GM19452 (cell line): ENCODE measurements at regions not wholly inside any gene's neighbourhood (a gene's known extent, or its start where the extent isn't known, plus 50 kb on each side); places are given as distances from the start of the nearest gene placed in this dataset.
"Not testable (repeated sequence)": the region's sequence is repeated elsewhere in the genome, so short reads cannot be mapped to it uniquely, and the experiment has no call there.

Source experiments
- ATAC-seq: cut with Tn5 transposase; IDR thresholded peaks from one replicate; pipeline ENCODE4 v1.9.1; 2021; ENCODE audit not compliant: unreplicated experiment

DNA sequence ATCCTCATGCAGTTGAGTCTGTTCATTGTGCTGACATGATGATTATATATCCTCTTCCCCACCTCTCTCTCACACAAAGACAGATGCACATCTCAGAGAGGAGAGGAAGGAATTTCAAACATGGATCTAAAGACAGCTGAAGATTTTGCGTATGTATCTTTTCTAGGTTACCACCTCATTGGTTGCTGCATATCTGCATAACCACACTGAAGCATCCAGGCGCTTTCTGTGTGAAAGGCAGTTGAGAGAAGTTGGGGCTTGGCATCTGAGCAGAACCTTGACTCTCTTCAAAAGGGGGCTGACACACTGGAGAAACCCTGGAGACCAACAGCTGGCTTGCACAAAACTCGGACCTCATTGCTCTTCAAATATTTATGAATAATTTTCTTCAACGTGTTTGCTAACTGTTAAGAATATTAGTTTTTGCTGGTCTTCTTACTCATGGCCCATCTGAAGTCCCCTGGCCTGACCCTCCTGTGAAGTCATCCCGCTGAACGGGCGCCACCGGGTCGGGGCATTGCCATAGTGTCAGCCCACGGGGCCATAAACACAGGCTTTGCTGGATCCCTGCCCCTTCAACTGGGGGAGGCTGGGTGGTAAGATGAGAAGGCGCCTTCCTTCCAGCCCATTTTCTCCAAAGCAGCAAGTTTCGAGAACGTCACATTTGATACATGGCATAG lies 593.2 kb upstream of the CLINT1 start:
- no peak for ATAC-seq

DNA sequence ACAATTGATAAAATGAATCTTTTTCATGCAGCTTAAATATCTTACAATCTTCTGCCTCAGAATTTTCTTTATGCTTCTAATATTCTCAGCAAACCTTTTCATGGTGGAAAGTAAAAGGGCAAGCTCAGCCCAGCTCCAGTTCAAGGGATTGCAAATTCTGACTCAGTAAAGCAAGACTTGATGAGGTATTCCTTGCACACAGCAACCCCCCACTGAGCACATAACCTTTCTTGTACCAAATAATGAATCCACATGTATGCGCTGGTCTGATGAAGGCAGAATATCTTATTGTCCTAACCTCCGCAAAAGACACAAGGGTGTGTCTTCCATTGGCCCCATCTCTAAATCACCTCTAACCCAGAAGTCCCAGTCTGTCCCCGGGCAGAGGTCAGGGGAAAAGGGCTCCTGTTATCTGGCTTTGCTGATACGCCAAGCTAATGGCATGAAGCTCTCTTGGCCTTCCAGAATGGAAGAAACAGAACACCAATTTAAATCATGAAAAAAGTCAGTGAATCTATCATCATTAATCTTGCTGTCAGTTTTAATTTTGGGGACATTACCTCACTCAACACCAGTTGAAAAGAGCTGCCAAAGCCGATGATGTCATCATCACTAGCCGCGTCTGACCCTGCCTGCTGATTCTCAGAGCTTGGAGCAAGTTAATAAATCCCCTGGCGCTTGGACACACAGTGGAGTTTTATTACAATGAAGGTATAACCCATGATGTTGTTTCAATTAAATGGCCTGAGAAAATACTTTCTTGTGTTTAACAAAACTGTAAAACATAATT lies 592.5 kb upstream of the CLINT1 start:
- ATAC-seq: no peak

DNA sequence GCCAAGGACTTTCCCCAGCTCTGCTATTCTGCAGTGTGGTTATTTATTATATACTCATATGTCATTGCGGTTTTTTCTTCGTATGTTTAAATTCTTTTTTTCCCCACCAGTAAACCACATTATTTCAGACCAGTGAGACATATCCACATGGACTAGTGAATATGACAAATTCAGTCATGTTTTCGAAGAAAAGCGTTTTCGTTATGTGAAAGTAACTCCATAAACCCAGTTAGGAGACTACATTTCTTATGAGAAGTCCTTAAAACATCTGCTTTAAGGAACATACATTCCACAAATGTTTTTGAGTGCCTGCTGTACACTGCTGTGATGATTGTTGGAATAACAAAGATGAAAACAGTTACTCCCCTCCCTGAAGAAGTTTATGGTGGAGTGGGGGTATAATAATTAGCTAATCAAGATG lies 591.8 kb upstream of the CLINT1 start:
- ATAC-seq: no peak

DNA sequence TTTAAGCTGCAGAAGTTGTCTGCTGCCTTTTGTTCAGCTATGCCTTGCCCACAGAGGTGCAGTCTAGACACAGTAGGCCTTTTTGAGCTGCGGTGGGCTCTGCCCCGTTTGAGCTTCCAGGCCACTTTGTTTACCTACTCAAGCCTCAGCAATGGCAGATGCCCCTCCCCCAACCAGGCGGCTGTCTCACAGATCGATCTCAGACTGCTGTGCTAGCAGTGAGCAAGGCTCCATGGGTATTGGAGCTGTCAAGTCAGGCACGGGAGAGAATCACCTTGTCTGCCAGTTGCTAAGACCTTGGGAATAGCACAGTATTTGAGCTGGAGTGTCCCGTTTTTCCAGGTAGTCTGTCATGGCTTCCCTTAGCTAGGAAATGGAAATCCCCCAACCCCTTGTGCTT lies 587.8 kb upstream of the CLINT1 start:
- ATAC-seq: not testable (repeated sequence)

DNA sequence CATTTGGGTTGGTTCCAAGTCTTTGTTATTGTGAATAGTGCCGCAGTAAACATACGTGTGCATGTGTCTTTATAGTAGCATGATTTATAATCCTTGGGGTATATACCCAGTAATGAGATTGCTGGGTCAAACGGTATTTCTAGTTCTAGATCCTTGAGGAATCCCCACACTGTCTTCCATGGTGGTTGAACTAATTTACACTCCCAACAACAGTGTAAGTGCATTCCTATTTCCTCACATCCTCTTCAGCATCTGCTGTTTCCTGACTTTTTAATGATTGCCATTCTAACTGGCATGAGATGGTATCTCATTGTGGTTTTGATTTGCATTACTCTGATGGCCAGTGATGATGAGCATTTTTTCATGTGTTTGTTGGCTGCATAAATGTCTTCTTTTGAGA lies 580.3 kb upstream of the CLINT1 start:
- ATAC-seq: not testable (repeated sequence)

DNA sequence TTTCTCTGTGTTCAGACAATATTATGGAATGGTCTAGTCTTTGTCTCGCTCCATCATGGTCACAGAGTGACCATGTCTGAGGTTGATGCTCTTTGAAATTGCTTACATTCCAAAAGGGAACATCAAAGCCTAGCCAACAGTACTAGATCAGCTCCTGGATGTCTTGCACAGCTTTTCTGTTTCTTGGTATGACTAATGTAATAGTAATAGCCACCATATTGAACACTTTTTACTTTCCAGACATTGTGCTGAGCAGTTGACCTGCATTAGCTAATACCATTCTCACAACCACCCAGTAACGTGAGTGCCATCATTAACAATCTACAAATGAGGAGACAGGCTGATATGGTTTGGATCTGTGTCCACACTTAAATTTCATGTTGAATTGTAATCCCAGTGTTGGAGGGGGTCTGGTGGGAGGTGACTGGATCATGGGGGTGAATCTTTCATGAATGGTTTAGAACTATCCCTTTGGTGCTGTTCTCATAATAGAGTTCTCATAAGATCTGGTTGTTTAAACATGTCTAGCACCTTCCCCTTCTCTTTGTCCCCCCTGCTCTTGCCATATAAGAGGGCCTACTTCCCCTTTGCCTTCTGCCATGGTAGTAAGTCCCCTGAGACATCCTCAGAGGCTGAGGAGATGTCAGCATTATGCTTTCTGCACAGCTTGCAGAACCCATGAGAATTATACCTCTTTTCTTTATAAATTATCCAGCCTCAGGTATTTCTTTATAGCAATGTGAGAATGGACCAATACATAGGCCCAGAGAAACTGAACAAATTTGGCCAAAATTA lies 577.5 kb upstream of the CLINT1 start:
- no peak for ATAC-seq

DNA sequence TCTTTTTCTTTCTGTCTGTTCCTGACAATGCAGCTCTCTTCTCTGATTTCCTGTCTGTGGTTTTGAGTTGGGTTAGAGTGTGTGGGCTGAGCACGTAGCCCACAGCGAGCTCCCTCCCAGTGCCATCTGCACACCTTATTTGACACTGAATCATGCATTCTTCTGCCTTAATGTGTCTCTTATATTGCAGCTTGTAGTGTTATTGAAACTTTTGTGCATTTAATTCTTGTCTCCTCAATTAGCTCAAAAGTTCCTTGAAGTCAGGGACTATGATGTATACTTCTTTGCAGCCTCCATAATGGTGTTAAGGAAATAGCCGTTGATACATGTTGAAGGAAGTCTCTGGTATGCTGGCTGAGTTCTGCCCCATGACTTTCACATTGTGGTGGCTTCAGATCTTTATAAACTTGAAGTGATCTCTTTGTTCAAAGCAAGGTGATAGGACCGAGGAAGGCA lies 576.2 kb upstream of the CLINT1 start:
- ATAC-seq: peak; percentile 70

DNA sequence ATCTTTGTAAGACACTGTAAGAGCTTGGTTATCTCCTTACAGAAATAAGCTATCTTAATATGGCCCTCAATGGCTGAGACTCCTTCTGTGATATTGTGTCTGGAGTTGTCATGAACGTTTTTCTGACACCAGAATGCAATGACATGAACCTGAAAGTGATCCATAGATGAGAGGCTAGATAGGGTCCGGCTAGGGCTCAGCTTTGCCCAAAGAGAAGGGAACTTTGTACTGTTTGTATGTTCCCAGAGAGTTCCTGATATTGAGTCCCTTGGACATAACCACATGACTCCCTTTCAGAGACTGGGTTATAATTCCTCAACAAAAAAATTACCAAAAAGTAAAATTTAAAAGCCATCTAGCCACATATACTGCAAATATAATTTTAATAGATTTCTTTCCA lies 575.8 kb upstream of the CLINT1 start:
- no peak for ATAC-seq

DNA sequence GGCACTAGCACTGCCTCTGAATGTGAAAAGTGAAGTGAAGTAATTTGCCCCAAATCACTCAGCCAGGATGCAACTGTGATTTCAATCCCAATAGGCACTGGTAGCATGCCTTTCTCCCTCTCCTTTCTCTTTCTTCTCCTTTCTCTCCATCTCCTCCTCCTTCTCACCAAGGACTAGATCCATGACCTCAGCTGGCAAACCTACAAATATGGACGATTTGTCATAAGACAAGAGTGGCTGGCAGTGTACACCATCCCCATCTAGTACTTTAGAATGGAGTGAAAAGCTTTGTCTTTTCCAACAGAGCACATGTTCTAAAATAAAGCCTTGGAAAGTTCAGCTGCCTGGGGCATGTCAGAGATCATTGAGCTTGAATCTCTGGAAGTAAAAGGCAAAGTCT lies 574.7 kb upstream of the CLINT1 start:
- ATAC-seq: no peak

DNA sequence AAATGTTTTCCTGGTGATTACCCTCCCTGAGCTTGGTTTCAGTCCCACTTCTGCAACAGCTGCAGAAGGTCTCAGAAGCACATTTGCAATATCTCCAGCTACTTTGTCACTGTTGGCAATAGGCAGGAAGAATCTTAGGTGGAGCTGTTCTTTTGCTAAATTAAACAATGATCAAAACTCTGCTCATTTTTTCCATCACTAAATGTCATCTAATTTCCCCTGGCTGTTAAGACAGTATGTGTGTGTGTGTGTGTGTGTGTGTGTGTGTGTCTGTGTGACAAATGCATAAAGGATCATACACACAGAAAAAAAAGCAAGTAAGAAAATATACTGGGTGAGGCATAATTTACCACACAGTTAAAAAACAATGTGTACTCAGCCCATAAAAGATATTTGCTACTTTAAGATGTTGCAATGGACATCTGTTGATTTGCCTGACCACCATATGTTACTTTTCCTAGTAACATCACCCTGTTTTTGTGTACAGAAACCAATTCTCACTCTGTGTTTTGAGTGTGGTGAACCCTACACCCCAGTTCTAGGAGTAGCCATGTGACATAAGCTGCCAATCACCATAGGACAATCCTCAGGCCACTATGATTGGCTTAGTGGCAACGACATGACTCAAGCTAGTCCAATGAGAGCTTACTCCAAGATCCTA lies 572.6 kb upstream of the CLINT1 start:
- no peak for ATAC-seq

DNA sequence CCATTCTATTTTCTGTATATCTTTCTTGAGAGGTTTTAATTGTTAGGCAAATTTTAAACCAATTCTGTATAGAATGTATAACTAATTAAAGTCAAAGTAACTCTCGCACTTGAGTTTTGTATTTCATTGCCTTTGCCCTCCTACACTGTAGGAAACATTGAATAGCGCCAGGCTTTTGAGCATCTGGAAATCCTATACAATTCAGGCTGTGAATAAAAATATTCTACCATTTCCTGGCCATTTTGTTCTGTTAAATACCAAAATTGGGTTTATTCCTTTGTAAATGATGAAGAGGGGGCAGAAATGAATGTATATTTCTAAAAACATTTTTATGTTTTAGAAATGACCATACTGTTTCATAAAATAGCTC lies 571.8 kb upstream of the CLINT1 start:
- ATAC-seq: no peak

DNA sequence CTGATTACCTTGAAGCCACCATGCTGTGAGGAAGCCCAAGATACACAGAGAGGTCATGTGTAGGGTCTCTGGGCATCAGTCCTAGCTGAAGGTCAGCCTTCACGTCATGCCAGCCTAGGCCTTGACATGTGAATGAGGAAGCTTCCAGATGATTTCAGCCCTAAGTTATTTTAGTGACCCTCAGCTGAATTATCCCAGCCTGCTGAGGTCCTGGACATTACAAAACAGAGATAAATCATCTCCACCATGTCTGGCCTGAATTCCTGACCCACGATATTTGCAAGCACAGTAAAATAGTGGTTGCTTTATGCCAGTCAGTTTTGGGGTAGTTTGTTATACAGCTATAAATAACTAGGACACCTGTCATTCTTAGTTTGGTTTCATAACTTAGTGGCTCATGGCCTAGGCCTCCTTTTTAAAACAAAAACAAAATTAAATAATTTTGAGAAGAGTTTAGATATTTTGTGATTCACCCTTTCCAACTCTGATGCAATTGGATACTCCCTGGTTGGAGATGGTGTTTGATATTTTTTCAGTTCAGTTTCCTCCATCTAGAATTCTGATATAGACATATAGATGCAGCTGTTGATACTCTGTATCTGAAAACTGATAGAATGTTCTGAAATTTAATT lies 571.3 kb upstream of the CLINT1 start:
- ATAC-seq: no peak

DNA sequence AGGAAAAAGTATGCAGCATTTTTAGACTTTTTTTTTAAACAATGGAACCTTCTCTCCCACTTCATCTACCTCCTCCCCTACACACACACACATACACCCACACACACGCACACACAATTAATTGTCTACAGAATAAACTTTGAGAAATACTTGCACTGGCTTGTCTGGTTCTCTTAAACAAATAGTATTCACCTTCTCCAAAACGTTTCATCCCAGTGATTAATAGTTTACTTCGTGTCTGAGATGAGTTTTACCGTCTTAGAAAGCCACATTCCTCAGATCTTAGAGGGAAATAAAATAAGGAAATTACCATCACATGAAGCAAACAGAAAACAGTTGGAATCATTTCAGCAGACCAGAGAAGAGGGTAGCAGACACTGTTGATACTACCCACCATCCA lies 570.6 kb upstream of the CLINT1 start:
- ATAC-seq: no peak

DNA sequence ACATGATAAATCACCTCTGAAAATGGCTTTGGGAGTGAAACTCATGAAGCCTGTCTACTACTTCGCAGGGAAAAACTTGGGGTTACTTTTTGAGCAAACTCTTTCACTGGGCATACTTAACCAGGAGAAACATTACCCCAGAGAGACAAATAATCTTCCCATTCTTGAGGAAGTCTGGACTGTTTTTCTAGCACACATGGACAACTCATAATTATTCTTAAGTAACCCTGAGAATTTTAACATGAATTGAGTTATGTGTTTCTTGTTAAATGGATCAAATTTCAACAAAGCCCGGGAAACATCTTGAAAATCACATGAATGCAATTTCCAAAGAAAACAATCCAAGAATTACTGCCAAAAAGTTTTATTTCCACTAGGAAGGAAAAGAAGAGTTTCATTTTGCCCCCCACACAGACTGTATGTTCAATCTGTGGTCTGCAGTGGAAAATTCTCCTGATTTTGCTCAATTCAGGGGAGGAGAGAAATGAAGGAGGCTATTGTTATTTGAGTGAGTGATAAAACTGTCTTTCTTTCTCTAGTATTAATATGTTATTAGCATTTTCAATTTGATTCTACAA lies 564.8 kb upstream of the CLINT1 start:
- no peak for ATAC-seq

DNA sequence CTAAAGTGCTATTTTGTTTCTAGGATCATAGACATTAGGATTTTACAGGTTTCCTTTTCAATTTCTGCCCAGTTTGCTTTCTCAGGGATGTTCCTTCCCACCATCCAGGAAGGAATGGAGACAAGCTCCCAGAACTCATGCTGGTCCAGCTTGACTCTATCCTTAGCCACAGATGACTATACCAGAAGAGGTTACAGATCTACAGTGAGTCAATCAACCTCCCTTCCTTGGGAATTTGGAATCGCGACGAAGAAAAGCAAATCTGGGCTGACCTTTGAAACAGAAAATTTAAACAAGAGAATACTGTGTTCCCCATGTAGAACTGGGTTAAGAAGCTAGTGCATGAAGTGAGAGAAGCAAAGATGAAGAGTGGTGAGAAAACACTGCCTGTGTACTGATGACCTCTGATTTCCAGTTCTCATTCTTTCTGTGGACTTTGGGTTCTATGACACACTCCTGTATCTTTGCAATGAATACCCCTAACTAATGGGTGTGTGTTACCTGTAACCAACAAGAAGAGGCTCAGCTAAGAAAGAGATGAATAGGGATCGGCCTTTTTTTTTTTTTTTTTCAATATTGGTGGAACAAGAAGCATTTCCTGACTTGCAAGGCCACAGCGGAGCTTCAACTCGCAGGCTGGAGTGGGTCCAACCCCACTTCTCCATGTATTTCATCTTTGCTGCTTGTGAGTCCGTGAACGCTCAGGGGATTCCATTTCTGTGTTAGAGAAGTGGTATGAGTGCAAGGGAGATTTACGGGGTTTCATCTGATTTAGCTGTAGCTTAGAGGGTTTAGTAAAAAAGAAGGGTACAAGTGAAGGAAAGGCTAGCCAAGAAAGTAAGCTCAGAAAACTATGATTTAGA lies 563.9 kb upstream of the CLINT1 start:
- no peak for ATAC-seq

DNA sequence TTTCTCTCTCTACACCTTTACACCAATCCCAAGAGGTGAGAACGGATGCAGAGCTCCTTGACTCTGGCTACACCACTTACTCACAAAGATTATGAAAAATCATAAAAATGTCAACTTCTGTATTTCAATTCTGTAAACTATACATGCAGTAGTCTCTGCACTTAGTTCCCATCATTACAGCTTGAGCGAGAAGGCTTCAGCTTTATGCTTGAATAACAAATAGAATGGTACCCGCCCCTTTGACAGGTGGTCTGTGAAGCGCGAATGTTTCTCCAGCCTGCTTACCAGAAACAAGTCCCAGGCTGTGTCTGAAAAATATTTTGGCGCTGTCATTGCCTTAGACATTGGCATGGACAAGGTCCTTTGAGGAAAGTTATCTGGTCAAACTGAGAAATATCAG lies 562.4 kb upstream of the CLINT1 start:
- no peak for ATAC-seq

DNA sequence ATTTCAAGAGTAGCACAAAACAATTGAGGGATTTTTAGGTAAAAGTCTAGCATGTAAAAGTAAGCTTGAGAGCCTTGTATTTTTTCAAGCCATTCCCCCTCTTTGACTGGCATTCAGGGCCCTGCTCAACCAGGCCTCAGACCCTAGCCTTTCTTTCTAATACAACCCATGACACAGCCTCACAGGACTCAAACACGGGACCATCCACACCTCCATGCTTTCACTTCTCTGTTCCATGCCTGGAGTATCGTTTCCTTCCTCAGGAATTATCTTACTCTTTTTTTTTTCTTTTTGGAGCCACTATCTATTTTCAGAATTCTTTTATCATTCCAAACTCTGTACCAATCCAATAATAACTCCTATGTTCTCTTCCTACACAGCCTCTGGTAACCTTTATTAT lies 560.2 kb upstream of the CLINT1 start:
- no peak for ATAC-seq

DNA sequence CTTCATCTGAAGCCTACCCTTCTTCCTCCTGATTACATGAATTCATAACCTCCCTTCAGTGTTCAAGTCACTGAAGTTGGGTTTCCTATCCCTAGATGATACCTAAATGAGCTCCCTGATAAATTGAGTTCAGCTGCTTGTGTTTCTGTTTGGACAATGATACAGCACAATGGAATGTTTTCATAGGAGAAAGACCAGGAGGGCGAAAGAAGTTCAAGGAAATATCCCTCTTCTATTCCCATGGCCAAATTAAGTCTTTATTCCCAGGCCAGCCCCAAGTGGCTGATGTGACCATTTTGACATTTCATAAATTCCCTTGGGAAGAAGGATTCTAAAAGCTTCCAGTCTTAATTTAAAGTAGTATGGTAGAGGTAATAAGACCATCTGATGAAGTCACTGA lies 555.8 kb upstream of the CLINT1 start:
- no peak for ATAC-seq

DNA sequence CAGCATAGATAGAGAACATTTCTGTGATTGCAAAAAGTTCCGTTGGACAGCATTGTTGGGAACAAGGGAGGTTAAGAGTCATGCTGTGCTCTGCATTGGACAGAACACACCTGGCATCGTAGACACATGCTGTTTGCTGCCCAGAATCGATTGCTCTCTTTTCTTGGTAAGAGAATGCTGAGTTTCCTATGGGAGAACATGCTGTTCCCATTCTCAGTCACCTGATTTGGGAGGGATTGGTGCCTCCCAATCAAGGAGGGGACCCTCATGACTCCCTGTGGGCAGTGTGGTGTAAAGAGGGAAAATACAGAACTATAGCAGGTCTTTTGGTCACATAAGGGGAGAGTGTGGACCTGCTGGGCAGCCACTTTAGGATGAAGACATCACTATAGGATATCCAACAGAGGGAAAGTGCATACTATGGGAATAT lies 555.4 kb upstream of the CLINT1 start:
- no peak for ATAC-seq
